ENCODE measurements at regions not wholly inside any gene's neighbourhood (a gene's known extent, or its start where the extent isn't known, plus 50 kb on each side); places are given as distances from the start of the nearest gene placed in this dataset.

GRCh38 chr2:236811062-236811656 lies 241.5 kb downstream of the ACKR3 start:
- DNase-seq: no peak

- DNase-seq: no peak
Measured at GRCh38 chr2:236813766-236814165, 244.1 kb downstream of the ACKR3 start.

GRCh38 chr2:236814593-236814992 lies 245.0 kb downstream of the ACKR3 start:
- DNase-seq: no peak

GRCh38 chr2:236815746-236816145 lies 246.1 kb downstream of the ACKR3 start:
- DNase-seq: no peak

- no peak for DNase-seq
Measured at GRCh38 chr2:236816197-236817170, 246.9 kb downstream of the ACKR3 start.

- DNase-seq: no peak
Measured at GRCh38 chr2:236818281-236819045, 248.8 kb downstream of the ACKR3 start.

- DNase-seq: no peak
Measured at GRCh38 chr2:236819275-236820002, 249.8 kb downstream of the ACKR3 start.

GRCh38 chr2:236820763-236821344 lies 251.2 kb downstream of the ACKR3 start:
- no peak for DNase-seq

GRCh38 chr2:236823041-236823629 lies 253.5 kb downstream of the ACKR3 start:
- no peak for DNase-seq

GRCh38 chr2:236823963-236824362 lies 254.3 kb downstream of the ACKR3 start:
- no peak for DNase-seq

- DNase-seq: no peak
Measured at GRCh38 chr2:236824836-236825235, 255.2 kb downstream of the ACKR3 start.

- DNase-seq: no peak
Measured at GRCh38 chr2:236825989-236826510, 256.4 kb downstream of the ACKR3 start.

- DNase-seq: no peak
Measured at GRCh38 chr2:236826606-236827156, 257.1 kb downstream of the ACKR3 start.

- DNase-seq: no peak
Measured at GRCh38 chr2:236827997-236828396, 257.7 kb upstream of the COPS8 start.

- no peak for DNase-seq
Measured at GRCh38 chr2:236828820-236829219, 256.9 kb upstream of the COPS8 start.

- DNase-seq: no peak
Measured at GRCh38 chr2:236830926-236831325, 254.8 kb upstream of the COPS8 start.

GRCh38 chr2:236831698-236832097 lies 254.0 kb upstream of the COPS8 start:
- no peak for DNase-seq

GRCh38 chr2:236833501-236834073 lies 252.1 kb upstream of the COPS8 start:
- no peak for DNase-seq

- no peak for DNase-seq
Measured at GRCh38 chr2:236834284-236834683, 251.4 kb upstream of the COPS8 start.

GRCh38 chr2:236835307-236836024 lies 250.2 kb upstream of the COPS8 start:
- DNase-seq: no peak
